ENCODE measurements at regions not wholly inside any gene's neighbourhood (a gene's known extent, or its start where the extent isn't known, plus 50 kb on each side); places are given as distances from the start of the nearest gene placed in this dataset.

GRCh38 chr7:85475071-85475470, 288.2 kb upstream of the SEMA3D start:
- TF ChIP-seq EGR1 (IDR thresholded peaks at IDR 0.05; ENCODE audit: low read depth in 2 of 2) (no peak), RAD21 (IDR thresholded peaks at IDR 0.05) (no peak), RXRA (IDR thresholded peaks at IDR 0.05) (no peak), REST (IDR thresholded peaks at IDR 0.05) (no peak), YY1 (IDR thresholded peaks at IDR 0.05) (no peak), TAF1 (conservative IDR thresholded peaks at IDR 0.05) (no peak), JUND (IDR thresholded peaks at IDR 0.05) (no peak), HNF4G (IDR thresholded peaks at IDR 0.05) (no peak), FOXA1 (IDR thresholded peaks at IDR 0.05) (no peak), GABPA (IDR thresholded peaks at IDR 0.05 in 1 of 2, conservative IDR thresholded peaks at IDR 0.05 in 1 of 2) (no peak), SP1 (IDR thresholded peaks at IDR 0.05) (no peak)
- TF ChIP-seq, protein P1, sequence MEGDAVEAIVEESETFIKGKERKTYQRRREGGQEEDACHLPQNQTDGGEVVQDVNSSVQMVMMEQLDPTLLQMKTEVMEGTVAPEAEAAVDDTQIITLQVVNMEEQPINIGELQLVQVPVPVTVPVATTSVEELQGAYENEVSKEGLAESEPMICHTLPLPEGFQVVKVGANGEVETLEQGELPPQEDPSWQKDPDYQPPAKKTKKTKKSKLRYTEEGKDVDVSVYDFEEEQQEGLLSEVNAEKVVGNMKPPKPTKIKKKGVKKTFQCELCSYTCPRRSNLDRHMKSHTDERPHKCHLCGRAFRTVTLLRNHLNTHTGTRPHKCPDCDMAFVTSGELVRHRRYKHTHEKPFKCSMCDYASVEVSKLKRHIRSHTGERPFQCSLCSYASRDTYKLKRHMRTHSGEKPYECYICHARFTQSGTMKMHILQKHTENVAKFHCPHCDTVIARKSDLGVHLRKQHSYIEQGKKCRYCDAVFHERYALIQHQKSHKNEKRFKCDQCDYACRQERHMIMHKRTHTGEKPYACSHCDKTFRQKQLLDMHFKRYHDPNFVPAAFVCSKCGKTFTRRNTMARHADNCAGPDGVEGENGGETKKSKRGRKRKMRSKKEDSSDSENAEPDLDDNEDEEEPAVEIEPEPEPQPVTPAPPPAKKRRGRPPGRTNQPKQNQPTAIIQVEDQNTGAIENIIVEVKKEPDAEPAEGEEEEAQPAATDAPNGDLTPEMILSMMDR (IDR thresholded peaks at IDR 0.05; ENCODE audit: low read depth, low read length, missing input control): no peak
- TF ChIP-seq, protein P2, sequence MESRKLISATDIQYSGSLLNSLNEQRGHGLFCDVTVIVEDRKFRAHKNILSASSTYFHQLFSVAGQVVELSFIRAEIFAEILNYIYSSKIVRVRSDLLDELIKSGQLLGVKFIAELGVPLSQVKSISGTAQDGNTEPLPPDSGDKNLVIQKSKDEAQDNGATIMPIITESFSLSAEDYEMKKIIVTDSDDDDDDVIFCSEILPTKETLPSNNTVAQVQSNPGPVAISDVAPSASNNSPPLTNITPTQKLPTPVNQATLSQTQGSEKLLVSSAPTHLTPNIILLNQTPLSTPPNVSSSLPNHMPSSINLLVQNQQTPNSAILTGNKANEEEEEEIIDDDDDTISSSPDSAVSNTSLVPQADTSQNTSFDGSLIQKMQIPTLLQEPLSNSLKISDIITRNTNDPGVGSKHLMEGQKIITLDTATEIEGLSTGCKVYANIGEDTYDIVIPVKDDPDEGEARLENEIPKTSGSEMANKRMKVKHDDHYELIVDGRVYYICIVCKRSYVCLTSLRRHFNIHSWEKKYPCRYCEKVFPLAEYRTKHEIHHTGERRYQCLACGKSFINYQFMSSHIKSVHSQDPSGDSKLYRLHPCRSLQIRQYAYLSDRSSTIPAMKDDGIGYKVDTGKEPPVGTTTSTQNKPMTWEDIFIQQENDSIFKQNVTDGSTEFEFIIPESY (IDR thresholded peaks at IDR 0.05): no peak

All from liver (tissue), 3 donors.